ENCODE measurements at regions not wholly inside any gene's neighbourhood (a gene's known extent, or its start where the extent isn't known, plus 50 kb on each side); places are given as distances from the start of the nearest gene placed in this dataset.
"Not testable (repeated sequence)": the region's sequence is repeated elsewhere in the genome, so short reads cannot be mapped to it uniquely, and the experiment has no call there.

DNA sequence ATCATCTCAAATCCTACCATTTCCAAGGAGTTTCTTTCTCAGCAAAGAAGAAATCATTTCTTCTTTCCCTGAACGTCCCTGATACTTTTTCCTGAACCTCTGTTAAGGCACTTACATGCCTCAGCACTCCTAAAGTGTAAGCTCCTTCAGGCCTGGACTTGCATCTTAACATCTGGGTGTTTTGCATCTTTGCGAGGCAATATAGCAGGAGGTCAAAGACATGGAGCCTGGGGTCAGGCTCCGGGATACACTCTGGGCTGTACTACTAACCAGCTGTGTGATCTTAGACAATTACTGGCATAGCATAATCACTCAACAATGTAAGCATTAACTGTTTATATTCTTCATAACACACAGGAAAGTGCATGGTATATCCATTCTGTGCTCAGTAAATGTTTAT, 275.5 kb upstream of the BOD1L1 start:
- no peak for DNase-seq

DNA sequence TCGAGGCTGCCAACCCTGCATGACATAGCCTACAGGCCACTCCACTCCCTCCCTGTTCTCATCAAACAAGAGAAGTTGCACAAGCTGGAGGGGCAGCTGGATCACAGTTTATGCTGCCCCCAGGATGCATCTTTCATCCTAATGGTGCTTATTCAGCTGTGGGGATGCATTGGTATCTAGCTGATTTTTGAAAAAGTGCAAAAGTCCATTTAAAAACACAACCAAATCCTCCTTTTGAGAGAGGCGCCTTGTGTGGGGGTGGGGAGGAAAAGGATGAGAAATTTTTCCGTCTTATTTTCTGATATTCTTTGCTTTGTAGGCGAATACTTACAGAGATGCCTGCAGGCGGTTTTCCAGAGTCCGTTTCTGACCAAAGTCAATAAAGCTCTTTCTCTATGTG, 276.4 kb upstream of the BOD1L1 start:
- DNase-seq: no peak

DNA sequence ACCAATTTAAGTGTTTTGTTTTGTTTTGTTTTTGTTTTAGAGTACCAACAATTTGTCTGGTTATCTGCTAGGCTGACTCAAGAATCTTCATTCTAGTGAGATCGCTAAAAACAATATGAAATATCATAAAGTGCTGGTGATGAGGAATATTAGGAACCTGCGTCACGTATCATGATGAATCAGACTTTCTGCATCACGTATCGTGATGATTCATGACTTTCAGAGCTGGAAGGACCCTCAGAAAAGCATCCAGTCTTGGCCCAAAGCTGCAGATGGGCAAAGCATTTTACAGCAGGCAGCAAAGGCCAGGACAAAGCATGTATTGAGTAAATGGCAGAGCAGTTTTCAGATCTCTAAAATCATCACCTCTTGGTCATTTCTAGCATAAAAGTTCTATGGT, 278.0 kb upstream of the BOD1L1 start:
- DNase-seq: no peak

DNA sequence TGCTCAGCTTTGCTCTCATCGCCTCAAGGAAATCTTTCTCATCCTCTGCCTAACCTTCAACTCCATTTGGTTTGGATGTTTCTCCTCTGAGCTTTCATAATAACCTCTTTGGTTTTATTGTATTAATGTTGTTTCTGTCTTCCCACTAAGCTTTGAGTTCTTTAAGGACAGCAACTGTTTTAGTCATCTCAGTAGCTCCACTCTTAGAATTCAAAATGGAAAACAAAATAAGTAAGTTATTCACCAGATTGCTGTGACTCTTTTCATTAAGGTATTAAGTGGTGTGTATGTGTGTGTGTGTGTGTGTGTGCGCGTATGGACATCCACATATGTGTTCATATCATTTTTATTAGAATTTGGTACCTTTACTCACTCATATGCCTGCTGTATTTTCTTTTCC, 279.2 kb upstream of the BOD1L1 start:
- DNase-seq: no peak

DNA sequence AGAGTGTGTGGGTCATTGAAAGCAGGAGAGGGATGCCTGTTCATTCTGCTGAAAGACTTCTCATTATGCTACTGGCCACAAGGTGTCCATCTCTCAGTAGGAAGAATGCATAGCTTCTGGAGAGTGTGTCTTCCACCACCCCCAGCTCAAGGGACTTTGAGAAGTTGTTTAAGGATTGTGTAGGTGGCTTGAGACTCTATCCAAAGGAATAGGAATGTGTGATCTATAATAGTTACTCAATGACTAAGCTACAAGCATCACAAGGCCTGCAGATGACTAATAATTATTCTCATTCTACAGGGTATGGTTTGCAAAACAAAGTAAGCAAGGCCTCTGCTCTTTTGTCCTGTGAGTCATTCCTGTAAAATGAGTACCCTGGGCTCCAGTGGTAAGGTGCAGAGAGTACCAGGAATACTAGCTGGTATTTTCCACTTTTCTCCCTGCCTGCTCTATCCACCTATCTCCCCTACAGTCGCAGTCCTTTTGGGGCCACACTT, 279.8 kb upstream of the BOD1L1 start:
- DNase-seq: no peak

DNA sequence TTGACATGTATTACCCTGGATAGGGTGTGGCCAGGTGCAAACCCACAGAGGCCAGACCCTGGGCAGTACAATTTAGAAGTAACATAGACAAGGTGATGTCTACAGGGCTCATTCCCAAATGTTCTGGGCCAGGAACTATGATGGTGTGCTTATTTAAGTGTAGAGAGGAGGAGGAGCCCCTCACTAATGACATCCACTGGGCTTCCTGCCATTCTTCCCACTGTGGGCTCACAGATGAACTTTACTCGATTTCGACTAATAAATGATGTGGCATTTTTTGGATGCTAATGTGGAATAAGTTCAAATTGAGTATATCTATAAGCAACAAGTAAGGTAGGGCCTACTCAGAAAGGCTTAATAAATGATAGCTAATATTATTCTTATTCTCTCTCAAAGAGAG, 280.9 kb upstream of the BOD1L1 start:
- DNase-seq: no peak

DNA sequence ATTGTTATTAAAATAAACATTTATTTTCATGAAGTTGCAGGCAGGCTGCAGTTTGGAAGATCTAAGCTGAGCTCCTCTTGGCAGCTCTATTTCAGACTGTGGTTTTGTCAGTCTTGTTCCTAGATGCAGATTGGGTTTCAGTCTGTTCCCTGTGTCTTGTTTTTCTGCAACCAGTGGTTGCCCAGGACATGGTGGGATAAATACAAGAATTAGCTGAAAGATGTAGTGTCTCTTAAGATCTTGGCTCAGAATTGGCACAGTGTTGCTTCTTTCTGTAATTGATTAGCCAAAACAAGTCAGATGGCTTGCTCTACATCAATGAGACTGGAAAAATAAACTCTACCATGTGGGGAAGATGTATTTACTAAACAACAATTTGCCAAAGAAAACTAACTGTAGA, 283.0 kb upstream of the BOD1L1 start:
- no peak for DNase-seq

DNA sequence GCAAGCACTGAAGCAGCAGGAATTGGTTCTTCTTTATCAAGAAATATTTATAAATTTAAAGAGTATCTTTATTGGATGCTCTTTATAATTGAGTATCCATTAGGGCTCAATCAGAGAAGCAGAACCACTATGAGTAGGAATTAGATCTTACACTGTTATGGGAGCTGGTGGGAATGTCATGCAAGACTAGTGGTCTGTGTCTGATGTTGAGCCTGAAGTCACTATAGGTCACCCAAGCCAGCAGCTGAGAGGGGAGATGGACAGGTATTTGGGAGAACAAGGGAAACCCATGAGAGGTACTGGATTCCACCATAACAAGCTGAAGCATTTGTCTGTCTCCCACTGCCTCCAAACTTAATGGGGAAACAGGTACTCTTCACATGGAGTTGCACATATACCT, 283.7 kb upstream of the BOD1L1 start:
- no peak for DNase-seq

DNA sequence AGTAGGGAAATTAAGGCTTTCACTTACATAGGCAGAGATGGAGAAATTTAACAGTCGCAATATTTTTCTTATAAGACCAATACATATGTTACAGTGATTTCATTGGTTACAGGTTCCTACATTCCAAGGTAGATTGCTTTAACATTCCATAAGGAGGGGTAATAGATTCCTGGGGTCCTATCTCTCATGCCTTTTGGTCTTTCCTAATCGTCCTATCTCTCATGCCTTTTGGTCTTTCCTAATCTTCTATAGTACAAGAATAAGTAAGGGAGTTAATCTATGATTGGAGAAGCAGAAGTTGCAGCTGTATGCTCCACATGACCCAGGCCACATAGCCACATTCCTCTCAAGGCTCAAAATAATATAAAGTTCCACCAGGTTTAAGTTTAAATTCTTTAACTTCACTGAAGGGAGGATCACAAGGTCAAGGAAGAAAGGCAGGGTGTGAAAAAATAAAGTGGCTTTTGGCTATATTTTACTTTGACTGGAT, 285.0 kb upstream of the BOD1L1 start:
- DNase-seq: no peak

DNA sequence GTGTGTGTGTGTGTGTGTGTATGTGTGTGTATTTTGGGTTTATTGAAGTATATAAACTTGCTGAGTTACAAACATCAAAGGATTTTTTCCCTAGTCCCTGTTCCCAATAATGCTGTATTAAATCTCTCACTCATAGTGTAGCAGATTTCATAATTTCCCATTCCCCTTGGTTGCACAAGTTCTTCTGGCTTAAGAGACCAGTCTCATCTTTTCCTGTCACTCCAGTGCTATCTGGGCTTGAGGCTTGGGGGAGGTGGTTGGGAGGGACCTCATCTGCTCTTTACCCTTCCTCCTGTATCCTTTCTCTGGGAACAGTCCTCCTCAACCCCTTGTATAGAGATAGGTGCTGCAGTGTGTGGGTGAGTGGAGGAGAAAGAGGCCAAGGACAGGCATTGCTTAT, 285.4 kb upstream of the BOD1L1 start:
- no peak for DNase-seq

DNA sequence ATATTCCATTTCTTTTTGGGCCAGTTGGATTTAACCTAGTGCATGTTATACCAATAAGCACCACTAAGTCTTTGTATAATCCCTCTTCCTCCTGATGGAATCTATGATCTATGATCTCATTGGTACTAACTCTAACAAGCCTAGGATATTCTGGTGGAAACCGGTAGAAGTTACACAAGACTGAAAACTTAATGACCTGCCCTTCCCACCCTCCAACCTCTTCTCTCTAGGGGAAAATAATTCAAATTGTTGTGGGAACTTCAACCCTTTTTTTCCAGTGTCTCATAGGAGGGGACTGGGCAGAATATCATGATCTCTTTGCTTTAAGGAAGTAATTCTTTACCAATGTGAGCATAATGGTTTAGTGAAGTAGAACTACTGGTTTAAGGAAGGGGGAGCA, 289.5 kb upstream of the BOD1L1 start:
- no peak for DNase-seq

DNA sequence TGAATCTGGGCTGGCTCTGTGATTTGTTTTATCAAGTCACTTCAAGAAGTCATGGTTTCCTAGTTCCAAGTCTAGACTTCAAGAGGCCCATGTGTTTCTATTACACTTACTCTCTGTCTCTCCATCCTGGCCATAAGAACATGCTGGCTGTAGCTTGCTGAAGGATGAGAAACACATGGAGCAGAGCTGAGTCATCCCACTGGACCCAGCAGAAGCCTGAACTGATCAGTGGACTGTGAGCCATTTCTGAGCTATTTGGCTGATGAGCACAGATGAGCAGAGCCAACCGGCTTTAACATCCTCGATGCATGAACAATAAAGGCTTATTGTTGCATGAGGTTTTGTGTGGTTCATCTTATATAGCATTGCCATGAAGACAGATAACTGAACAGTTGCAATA, 290.6 kb upstream of the BOD1L1 start:
- no peak for DNase-seq

DNA sequence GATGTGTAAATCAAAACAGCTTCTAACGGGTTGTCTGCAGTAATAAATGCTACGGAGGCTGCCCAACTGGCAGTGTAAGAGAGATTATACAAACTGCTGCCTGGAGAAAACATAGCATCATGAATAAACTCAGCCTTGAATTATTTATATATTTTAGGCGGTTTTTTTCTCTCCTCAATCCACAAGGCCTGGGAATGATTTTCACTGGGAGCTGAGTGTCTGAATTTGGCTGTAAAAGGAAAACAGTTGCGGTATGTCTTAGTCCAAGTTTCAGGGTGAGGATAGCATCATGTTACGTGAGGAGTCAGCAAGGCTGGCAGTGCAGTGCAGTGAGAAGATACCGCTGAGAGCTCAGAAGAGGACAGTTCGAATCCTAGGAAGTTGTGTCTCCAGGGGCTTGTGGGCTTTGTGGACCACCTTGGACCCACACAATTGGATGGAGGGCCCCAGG, 291.5 kb upstream of the BOD1L1 start:
- no peak for DNase-seq

DNA sequence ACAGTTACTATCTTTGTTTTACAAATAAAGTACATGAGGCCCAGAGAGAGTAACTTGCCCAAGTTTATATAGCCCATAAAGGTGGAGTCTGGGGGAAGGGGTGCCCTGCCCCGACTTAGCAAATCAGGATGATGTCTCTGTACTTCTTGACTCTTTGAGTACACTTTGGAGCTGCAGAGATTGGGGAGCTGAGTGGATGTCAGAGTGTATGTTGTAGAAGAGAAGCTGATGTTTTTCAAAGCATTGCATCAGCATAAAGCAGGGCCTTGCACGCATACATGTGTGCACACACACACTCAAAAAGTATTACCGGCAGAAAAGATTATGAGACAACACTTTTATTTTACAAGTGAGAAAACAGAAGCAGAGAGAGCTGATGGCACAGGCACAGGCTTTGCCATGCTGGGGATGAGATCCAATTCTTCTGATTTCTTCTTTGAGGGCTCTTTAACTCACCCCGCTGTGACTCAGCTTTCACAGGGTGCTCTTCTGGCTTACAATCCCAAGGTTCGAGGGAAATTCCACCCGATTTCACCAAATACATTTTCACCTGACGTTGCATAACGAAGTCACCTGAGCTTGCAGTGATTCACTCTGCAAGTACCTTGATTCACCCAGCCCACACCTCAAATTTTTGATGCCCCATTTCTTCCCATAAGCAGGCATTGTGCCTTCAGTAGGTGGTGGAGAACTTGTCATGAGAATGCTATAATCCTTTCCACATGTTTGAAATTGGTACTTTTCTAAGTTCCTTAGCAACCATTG, 292.8 kb upstream of the BOD1L1 start:
- DNase-seq: no peak

DNA sequence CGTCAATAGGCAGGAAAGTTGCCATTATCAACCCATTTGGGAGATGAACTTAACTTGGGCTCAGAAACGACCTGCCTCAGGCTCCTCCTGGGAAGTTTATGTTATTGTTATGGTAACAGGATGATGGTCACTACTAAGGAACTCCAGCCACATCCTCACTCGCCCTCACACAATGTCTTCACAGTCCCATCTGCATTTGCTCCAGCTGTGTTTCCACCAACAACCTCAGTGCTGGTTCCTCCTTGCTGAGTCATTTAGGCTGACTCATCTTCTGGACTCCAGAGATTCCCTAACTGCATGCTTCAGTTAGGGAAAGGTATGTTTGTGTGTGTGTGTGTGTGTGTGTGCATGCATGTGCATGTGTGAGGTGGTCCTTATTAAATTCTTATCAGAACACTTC, 293.4 kb upstream of the BOD1L1 start:
- no peak for DNase-seq

DNA sequence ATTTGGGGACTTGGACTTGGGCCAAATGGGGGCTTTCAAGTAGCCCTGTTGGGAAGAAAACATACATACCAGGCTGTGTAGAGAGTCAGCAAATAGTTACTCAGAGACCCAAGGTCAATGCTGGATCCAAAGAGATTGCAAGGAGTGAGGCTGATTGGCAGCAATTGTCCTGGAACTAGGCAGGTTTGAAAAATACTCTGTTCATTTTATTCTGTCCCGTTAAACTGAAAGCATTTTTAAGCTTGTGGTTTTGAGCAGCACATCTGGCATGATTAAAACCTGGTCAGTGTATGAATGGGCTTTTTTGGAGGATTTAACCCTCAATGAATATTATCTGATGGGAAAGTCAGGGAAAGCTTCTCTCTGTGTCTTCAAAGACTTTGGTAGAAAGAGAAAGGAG, 294.3 kb upstream of the BOD1L1 start:
- DNase-seq: no peak

DNA sequence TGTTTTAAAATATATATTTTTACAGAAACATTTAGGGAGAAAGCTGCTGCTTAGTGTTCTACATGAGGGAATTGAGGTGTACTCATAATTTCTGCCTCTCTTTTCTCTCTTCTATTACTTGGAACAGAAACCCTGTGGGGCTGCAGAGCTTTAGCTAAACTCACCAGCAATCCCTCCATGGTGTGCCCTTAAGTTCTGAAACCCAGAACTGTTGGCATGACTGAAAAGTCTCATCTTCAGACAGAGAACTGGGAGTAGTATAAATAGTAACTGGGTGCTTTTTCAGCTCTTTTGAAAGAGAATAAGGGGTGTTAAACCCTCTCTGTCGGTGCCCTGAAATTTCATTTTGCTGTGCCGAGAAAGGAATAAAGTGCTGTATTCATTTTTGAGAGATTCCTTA, 294.9 kb upstream of the BOD1L1 start:
- no peak for DNase-seq

DNA sequence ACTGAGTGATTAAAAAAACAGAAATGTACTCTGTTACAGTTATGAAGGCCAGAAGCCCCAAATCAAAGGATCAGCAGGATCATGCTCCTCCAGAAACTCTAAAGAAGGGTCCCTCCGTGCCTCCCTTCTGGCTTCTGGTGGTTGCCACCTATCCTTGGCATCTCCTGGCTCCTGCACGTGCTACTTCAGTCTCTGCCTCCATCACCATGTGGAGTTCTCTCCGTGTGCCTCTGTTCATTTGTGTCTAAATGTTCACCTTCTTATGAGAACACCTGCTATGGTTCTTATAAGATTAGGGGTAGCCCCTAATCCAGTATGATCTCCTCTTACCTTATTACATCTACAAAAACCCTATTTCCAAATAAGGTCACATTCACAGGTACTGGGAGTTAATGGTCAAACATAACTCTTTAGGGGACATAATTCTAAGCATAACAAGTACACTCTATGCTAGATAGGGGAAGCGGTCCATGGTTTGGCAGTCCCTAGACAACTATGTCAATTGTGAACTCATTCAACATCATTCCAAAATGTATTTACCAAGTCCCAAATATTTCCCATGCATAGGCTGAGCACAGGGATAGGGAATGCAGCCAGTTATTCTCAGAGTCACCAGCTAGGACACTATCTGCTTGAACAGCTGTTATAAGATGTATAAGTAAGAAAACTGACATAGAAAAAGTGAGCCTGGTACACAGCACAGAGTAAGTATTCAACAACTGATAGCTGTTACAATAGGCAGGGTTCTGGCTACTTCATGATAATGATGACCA, 295.5 kb upstream of the BOD1L1 start:
- DNase-seq: no peak

DNA sequence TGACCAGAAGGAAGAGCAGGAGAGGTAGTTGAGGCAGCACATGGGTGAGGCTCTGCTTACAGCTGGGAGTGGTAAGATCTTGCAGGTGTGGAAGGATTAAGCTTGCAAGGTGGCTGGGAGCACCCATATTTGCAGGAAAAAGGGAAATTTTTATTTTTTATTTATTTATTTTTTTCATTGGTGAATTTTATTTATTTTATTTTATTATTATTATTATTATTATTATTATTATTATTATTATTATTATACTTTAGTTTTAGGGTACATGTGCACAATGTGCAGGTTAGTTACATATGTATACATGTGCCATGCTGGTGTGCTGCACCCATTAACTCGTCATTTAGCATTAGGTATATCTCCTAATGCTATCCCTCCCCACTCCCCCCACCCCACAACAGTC, 297.4 kb upstream of the BOD1L1 start:
- not testable (repeated sequence) for DNase-seq

DNA sequence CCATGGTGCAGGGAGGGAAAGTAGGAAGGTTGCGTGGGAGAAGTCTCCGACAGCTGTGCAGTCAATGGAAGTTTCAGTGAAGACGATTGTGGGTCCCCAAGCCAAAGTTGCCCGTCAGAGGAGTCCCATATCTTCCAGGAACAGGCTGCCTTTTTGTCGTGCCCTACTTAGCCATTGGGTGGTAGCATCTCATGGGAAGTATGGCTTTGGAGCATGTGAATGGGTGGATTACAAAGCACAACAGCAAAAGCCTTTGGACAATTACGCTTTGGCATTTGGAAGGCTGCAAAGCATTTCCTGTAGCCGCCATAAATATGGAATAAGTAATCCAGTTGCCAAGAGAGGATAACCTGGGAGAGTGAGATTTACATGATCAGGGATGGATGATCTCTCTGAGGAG, 300.7 kb upstream of the BOD1L1 start:
- no peak for DNase-seq

DNA sequence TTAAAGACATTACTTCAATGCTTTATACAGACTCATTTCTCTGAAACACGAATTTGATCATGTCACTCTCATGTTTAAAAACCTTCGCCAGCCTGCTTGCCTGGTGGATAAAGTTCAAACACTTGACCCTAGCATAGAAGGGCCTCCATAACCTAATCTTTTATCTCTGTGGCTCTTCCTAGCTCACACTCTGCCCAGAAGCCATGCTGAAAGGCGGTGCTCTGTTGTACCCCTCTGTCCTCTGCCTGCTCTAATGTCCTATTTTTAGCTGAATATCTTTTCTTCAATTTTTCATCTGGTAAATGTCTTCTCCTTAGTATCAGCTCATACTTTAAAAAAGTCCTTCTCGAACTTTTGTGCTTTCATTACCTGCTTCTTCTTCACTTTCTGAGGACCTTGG, 302.6 kb upstream of the BOD1L1 start:
- no peak for DNase-seq

DNA sequence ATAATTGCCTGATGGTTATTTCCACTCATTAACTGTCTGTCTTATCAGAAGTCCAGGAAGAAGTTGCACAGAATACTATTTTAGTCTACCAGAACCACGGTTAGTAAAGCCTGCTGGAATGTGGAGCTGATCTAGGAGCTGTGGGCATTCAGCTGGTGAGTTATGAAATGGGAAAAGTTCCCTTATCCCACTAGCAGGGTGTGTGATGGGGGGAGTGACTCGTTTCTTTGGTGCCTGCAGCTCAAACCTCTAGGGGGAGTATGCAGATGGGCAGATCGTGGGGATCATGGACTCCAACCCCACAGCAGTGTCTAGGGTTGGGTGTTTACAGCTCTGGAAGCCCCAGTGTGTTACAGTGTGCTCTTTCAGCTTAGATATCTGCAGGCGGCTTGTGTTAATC, 305.7 kb upstream of the BOD1L1 start:
- DNase-seq: no peak

DNA sequence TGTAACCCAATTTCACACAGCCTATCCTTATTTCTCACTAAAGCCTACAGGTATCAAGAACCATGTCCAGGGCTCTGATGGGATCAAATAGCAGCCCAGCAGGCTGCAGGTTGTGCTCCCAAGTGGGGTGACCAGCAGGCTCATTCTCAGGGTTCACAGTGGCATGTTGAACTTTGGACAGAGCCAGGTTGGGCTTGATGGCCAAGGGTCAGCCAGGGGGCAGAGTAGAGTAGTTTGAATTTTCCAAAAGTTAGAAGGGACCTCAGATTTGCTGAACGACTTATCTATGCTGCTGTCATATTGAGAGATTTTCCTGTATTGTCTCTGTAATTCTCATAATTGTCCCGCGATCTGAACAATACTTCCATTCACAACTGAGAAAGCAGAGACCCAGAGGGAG, 310.8 kb upstream of the BOD1L1 start:
- no peak for DNase-seq

DNA sequence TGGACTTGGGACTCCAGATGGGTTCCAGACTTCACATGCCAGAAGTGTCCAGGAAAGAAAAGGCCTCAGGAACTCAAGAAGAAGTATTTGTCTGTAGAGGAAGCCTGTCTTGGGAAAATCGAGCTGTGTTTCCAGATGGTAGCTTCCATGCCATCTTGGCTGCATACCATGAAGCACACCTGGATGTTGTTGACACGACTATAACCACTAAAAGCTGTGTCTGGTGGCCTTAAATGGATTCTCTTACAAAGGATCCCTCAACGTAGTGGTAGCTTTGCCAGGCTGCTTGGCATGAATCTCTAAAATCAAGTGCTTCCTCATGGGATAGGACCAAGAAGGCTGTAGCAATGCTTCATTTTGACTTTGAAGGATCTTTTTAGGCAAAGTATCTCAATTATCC, 313.4 kb upstream of the BOD1L1 start:
- DNase-seq: no peak

Data from SIG-M5 (cell line).